ENCODE measurements at regions not wholly inside any gene's neighbourhood (a gene's known extent, or its start where the extent isn't known, plus 50 kb on each side); places are given as distances from the start of the nearest gene placed in this dataset.

DNA sequence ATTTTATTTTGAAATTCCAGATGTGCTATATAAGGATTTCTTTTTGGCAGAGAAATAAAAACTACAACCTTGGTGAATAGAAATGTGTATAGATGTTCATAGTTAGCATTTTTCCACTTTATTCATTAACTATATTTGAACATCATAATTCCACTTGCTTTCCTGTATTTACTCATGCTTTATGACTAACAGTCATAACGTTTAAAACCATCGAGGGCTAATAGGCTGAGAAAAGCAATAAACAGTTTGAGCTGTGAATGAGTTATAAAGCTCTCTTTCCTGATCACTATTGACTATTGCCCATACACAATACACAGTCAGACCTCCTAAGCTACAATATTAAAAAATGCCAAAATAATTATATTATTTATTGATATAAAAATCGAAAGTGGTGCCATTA is 502.1 kb upstream of the RASGRP1 start:
- TF ChIP-seq, protein P1, sequence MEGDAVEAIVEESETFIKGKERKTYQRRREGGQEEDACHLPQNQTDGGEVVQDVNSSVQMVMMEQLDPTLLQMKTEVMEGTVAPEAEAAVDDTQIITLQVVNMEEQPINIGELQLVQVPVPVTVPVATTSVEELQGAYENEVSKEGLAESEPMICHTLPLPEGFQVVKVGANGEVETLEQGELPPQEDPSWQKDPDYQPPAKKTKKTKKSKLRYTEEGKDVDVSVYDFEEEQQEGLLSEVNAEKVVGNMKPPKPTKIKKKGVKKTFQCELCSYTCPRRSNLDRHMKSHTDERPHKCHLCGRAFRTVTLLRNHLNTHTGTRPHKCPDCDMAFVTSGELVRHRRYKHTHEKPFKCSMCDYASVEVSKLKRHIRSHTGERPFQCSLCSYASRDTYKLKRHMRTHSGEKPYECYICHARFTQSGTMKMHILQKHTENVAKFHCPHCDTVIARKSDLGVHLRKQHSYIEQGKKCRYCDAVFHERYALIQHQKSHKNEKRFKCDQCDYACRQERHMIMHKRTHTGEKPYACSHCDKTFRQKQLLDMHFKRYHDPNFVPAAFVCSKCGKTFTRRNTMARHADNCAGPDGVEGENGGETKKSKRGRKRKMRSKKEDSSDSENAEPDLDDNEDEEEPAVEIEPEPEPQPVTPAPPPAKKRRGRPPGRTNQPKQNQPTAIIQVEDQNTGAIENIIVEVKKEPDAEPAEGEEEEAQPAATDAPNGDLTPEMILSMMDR (IDR thresholded peaks at IDR 0.05; ENCODE audit: low read length) = no peak
- TF ChIP-seq EZH2 (IDR thresholded peaks at IDR 0.05; ENCODE audit: borderline replicate concordance, low read length) = no peak
